ENCODE measurements at regions not wholly inside any gene's neighbourhood (a gene's known extent, or its start where the extent isn't known, plus 50 kb on each side); places are given as distances from the start of the nearest gene placed in this dataset.

GRCh38 chr6:132954936-132955335, 140.6 kb downstream of the RPS12 start:
- TF ChIP-seq EZH2 (IDR thresholded peaks at IDR 0.05; ENCODE audit: borderline replicate concordance, low read length), result no peak
- TF ChIP-seq, protein P1, sequence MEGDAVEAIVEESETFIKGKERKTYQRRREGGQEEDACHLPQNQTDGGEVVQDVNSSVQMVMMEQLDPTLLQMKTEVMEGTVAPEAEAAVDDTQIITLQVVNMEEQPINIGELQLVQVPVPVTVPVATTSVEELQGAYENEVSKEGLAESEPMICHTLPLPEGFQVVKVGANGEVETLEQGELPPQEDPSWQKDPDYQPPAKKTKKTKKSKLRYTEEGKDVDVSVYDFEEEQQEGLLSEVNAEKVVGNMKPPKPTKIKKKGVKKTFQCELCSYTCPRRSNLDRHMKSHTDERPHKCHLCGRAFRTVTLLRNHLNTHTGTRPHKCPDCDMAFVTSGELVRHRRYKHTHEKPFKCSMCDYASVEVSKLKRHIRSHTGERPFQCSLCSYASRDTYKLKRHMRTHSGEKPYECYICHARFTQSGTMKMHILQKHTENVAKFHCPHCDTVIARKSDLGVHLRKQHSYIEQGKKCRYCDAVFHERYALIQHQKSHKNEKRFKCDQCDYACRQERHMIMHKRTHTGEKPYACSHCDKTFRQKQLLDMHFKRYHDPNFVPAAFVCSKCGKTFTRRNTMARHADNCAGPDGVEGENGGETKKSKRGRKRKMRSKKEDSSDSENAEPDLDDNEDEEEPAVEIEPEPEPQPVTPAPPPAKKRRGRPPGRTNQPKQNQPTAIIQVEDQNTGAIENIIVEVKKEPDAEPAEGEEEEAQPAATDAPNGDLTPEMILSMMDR (IDR thresholded peaks at IDR 0.05; ENCODE audit: low read length), result no peak

Data from OCI-LY1 (cell line).